Heart left ventricle (tissue), 13 donors: ENCODE measurements at regions not wholly inside any gene's neighbourhood (a gene's known extent, or its start where the extent isn't known, plus 50 kb on each side); places are given as distances from the start of the nearest gene placed in this dataset.

ENCODE experiments used
- CTCF ChIP-seq, 12 donors: fragments of 200-600 bp; sonication (generic) in 4 of 12; IDR thresholded peaks; one replicate each; pipeline versions ENCODE4 v1.5.0 to v1.8.0; 2018 to 2022; ENCODE audit warnings: antibody characterized with exemption in 12 of 12, mild to moderate bottlenecking in 5 of 12
- POLR2A ChIP-seq, 2 donors: fragments of 450-650 bp; IDR thresholded peaks; one replicate each; pipeline ENCODE4 v1.6.1; 2017; ENCODE audit warnings: antibody characterized with exemption in 2 of 2, mild to moderate bottlenecking in 2 of 2, moderate library complexity in 2 of 2
- donor health status: ischemic (EF 13 %, LVEDD 7.1; RV severe dilation, severe dysfunction).
- donor health status: DM: no; HTN: yes; CAD: no.
- donor health status: DM: no; HTN: no; CAD: no.
- donor health status: ischemic (EF 25% LVEDD 6.9; RV normal size, moderate dysfunction).
- donor health status: ischemic (EF 25% LVEDD 5.7; RV mildly dilated, moderate dysfunction).
- donor health status: ischemic (EF 35%, LVEDD 5.7; RV mildly dilated, moderate dysfunction).
- donor health status: nonischemic (EF 11% LVEDD 7.7; RV severe dilation, severe dysfunction).
- donor health status: DM: yes; HTN: yes; CAD: no.
- donor health status: PGD.
- donor health status: ischemic (EF 29% LVEDD 5.4; RV normal size, mild dysfunction).
- donor health status: nonischemic (EF 23%, LVEDD 6.1; RV moderate dilation, normal function).

- TF ChIP-seq CTCF (IDR thresholded peaks at IDR 0.05) (no peak), POLR2A (IDR thresholded peaks at IDR 0.05) (no peak)
These were observed 120.9 kb downstream of the SINHCAF start for GRCh38 chr12:31205054-31205453.
